ENCODE measurements at regions not wholly inside any gene's neighbourhood (a gene's known extent, or its start where the extent isn't known, plus 50 kb on each side); places are given as distances from the start of the nearest gene placed in this dataset.

DNA sequence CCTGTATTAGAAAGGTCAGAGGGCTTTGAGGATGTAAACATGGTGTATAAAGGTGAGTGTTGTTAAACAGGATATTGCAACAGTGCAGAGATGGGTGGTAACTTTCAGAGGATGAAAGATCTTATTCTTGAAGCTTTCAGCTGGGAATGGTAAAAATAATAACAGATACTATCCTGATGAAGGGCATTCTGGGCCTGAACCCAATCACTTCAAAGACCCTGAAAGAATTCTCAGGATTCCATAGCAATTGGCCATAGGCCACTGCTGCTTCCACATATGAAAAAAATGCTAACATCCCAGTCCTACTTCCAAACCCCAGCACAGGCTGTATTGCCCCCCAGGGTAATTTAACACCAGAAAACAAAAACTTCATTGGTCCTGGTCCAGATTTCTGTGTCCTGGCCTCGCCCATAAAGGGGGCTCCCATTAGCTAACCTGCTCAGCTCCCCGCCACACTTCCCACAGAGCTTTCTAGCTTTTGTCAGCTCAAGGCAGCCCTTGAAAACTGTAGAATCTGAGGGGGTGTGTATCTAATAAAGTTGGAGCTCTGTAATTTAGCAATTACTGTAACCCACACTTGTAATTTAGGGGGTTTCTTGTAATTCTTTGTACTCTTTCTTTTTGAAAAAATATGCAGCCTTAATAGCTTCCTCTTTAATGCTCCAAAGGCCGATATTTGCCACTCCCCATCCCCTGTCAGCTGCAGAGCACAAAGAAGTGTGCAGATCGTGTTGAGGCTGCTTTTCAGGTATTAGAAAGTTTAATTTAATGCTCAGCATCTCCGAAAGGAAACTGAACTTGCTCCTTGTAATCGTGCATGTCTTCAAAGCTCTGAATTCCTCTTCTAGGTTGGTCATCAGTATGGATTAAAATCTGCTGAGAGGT is 371.5 kb downstream of the SEC14L1 start (continued):
- TF ChIP-seq, protein P1, sequence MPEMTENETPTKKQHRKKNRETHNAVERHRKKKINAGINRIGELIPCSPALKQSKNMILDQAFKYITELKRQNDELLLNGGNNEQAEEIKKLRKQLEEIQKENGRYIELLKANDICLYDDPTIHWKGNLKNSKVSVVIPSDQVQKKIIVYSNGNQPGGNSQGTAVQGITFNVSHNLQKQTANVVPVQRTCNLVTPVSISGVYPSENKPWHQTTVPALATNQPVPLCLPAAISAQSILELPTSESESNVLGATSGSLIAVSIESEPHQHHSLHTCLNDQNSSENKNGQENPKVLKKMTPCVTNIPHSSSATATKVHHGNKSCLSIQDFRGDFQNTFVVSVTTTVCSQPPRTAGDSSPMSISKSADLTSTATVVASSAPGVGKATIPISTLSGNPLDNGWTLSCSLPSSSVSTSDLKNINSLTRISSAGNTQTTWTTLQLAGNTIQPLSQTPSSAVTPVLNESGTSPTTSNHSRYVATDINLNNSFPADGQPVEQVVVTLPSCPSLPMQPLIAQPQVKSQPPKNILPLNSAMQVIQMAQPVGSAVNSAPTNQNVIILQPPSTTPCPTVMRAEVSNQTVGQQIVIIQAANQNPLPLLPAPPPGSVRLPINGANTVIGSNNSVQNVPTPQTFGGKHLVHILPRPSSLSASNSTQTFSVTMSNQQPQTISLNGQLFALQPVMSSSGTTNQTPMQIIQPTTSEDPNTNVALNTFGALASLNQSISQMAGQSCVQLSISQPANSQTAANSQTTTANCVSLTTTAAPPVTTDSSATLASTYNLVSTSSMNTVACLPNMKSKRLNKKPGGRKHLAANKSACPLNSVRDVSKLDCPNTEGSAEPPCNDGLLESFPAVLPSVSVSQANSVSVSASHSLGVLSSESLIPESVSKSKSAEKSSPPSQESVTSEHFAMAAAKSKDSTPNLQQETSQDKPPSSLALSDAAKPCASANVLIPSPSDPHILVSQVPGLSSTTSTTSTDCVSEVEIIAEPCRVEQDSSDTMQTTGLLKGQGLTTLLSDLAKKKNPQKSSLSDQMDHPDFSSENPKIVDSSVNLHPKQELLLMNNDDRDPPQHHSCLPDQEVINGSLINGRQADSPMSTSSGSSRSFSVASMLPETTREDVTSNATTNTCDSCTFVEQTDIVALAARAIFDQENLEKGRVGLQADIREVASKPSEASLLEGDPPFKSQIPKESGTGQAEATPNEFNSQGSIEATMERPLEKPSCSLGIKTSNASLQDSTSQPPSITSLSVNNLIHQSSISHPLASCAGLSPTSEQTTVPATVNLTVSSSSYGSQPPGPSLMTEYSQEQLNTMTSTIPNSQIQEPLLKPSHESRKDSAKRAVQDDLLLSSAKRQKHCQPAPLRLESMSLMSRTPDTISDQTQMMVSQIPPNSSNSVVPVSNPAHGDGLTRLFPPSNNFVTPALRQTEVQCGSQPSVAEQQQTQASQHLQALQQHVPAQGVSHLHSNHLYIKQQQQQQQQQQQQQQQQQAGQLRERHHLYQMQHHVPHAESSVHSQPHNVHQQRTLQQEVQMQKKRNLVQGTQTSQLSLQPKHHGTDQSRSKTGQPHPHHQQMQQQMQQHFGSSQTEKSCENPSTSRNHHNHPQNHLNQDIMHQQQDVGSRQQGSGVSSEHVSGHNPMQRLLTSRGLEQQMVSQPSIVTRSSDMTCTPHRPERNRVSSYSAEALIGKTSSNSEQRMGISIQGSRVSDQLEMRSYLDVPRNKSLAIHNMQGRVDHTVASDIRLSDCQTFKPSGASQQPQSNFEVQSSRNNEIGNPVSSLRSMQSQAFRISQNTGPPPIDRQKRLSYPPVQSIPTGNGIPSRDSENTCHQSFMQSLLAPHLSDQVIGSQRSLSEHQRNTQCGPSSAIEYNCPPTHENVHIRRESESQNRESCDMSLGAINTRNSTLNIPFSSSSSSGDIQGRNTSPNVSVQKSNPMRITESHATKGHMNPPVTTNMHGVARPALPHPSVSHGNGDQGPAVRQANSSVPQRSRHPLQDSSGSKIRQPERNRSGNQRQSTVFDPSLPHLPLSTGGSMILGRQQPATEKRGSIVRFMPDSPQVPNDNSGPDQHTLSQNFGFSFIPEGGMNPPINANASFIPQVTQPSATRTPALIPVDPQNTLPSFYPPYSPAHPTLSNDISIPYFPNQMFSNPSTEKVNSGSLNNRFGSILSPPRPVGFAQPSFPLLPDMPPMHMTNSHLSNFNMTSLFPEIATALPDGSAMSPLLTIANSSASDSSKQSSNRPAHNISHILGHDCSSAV (CRISPR knock-in tag; IDR thresholded peaks at IDR 0.05; ENCODE audit: borderline replicate concordance): no peak
- TF ChIP-seq, protein P2, sequence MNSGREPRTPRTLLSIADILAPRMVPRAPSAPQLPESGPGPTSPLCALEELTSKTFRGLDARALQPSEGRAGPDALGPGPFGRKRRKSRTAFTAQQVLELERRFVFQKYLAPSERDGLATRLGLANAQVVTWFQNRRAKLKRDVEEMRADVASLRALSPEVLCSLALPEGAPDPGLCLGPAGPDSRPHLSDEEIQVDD (CRISPR knock-in tag; IDR thresholded peaks at IDR 0.05; ENCODE audit: borderline replicate concordance): no peak
- TF ChIP-seq ATF7 (IDR thresholded peaks at IDR 0.05) (peak; percentile 30; the same call in 1 of the 2 replicates), ATF7 (CRISPR knock-in tag; IDR thresholded peaks at IDR 0.05) (peak; percentile 60; the same call in 1 of the 2 replicates), POGZ (CRISPR knock-in tag; IDR thresholded peaks at IDR 0.05) (peak; percentile 85), HHEX (CRISPR knock-in tag; IDR thresholded peaks at IDR 0.05) (peak; percentile 45; the same call in 1 of the 2 replicates), ZFP62 (CRISPR knock-in tag; IDR thresholded peaks at IDR 0.05) (no peak), MTF1 (CRISPR knock-in tag; IDR thresholded peaks at IDR 0.05) (no peak), KAT7 (CRISPR knock-in tag; IDR thresholded peaks at IDR 0.05; ENCODE audit: borderline replicate concordance) (no peak), ZNF766 (CRISPR knock-in tag; IDR thresholded peaks at IDR 0.05; ENCODE audit: borderline replicate concordance) (no peak), KDM5A (IDR thresholded peaks at IDR 0.05; ENCODE audit: borderline replicate concordance, low read length) (no peak), ZNF577 (CRISPR knock-in tag; IDR thresholded peaks at IDR 0.05; ENCODE audit: borderline replicate concordance, low read depth) (no peak), ZNF367 (CRISPR knock-in tag; IDR thresholded peaks at IDR 0.05; ENCODE audit: borderline replicate concordance) (no peak), NFKBIZ (CRISPR knock-in tag; IDR thresholded peaks at IDR 0.05) (peak; percentile 96), RARA (CRISPR knock-in tag; IDR thresholded peaks at IDR 0.05) (peak; percentile 93), PRMT3 (CRISPR knock-in tag; IDR thresholded peaks at IDR 0.05; ENCODE audit: borderline replicate concordance, low read depth) (no peak)
- TF ChIP-seq, protein P3, sequence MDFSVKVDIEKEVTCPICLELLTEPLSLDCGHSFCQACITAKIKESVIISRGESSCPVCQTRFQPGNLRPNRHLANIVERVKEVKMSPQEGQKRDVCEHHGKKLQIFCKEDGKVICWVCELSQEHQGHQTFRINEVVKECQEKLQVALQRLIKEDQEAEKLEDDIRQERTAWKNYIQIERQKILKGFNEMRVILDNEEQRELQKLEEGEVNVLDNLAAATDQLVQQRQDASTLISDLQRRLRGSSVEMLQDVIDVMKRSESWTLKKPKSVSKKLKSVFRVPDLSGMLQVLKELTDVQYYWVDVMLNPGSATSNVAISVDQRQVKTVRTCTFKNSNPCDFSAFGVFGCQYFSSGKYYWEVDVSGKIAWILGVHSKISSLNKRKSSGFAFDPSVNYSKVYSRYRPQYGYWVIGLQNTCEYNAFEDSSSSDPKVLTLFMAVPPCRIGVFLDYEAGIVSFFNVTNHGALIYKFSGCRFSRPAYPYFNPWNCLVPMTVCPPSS (IDR thresholded peaks at IDR 0.05): no peak
- TF ChIP-seq, protein P4, sequence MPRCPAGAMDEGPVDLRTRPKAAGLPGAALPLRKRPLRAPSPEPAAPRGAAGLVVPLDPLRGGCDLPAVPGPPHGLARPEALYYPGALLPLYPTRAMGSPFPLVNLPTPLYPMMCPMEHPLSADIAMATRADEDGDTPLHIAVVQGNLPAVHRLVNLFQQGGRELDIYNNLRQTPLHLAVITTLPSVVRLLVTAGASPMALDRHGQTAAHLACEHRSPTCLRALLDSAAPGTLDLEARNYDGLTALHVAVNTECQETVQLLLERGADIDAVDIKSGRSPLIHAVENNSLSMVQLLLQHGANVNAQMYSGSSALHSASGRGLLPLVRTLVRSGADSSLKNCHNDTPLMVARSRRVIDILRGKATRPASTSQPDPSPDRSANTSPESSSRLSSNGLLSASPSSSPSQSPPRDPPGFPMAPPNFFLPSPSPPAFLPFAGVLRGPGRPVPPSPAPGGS (CRISPR knock-in tag; IDR thresholded peaks at IDR 0.05): peak; percentile 81; the same call in 1 of the 2 replicates

Data from HepG2 (cell line).